A549 (cell line): ENCODE measurements at regions not wholly inside any gene's neighbourhood (a gene's known extent, or its start where the extent isn't known, plus 50 kb on each side); places are given as distances from the start of the nearest gene placed in this dataset.
"Not testable (repeated sequence)": the region's sequence is repeated elsewhere in the genome, so short reads cannot be mapped to it uniquely, and the experiment has no call there.

ENCODE experiments used
- ATAC-seq, 2 experiments: fragments of 200-7000 bp in 1 of 2; fragments of >200 bp in 1 of 2; cut with Nextera tagmentation in 1 of 2; cut with Tn5 transposase in 1 of 2; 3 replicates each; pipeline versions ENCODE4 v1.8.0 to v1.9.1; 2018 to 2020; ENCODE audit warnings: mild to moderate bottlenecking in 1 of 2, moderate library complexity in 1 of 2
- CTCF ChIA-PET: fragments of 300-600 bp; sonication (Branson Sonifier 250); formaldehyde crosslinking; extraction: SDS; loops from one replicate; lab custom pipeline; 2021; ENCODE audit warnings: antibody characterized with exemption, inconsistent platforms; lab: Yijun Ruan, JAX
- POLR2A ChIA-PET: fragments of 350-600 bp; formaldehyde crosslinking; extraction: SDS; loops from one replicate; lab custom pipeline; 2021; ENCODE audit warnings: antibody characterized with exemption, inconsistent platforms; lab: Yijun Ruan, JAX
- DNase-seq, 2 experiments: peaks; one replicate each; pipeline versions ENCODE4 v3.0.0 to v3.0.0-alpha.2; 2011 to 2016; ENCODE audit warnings: low read depth in 1 of 2, low spot score in 1 of 2
- FAIRE-seq: peaks from 2 replicates; lab custom pipeline; 2011; peaks lifted over from hg19 to GRCh38; lab: Jason Lieb, UNC
- H3K27ac ChIP-seq, 2 experiments: fragments of >200 bp; sonication (Bioruptor Twin); formaldehyde crosslinking; 3 replicates each; pipeline ENCODE4 v1.5.1; 2016 to 2017
- H3K4me1 ChIP-seq: fragments of >200 bp; sonication (Bioruptor Twin); formaldehyde crosslinking; 3 replicates; pipeline ENCODE4 v1.6.1; 2016
- H3K4me2 ChIP-seq: fragments of >200 bp; sonication (Bioruptor Twin); formaldehyde crosslinking; 3 replicates; pipeline ENCODE4 v1.6.1; 2016
- H3K4me3 ChIP-seq: fragments of >200 bp; sonication (Bioruptor Twin); formaldehyde crosslinking; 3 replicates; pipeline ENCODE4 v1.5.1; 2016
- H3K9me3 ChIP-seq: fragments of >200 bp; sonication (Bioruptor Twin); formaldehyde crosslinking; 3 replicates; pipeline ENCODE4 v1.6.1; 2016
- ATOH8 ChIP-seq: fragments of 250-450 bp; sonication (Bioruptor Pico); IDR thresholded peaks from 2 replicates; pipeline ENCODE4 v1.5.0; 2020; ENCODE audit warnings: low read depth, mild to moderate bottlenecking, moderate library complexity
- BCL3 ChIP-seq: fragments of >200 bp; sonication (Bioruptor Twin); formaldehyde crosslinking; IDR thresholded peaks from 3 replicates; pipeline ENCODE4 v1.6.1; 2016
- CBX2 ChIP-seq: fragments of 200-600 bp; sonication (generic); IDR thresholded peaks from 2 replicates; pipeline ENCODE4 v1.6.1; 2016; ENCODE audit warnings: low read depth, mild to moderate bottlenecking, borderline replicate concordance
- CTCF ChIP-seq: fragments of >200 bp; sonication (Bioruptor Twin); formaldehyde crosslinking; IDR thresholded peaks from 3 replicates; pipeline ENCODE4 v1.5.1; 2016
- EHMT2 ChIP-seq: fragments of 200-600 bp; sonication (generic); IDR thresholded peaks from 2 replicates; pipeline ENCODE4 v1.6.1; 2016; ENCODE audit warnings: antibody characterized with exemption, low read depth, mild to moderate bottlenecking, moderate library complexity
- EP300 ChIP-seq, 2 experiments: fragments of >200 bp; sonication (Bioruptor Twin); formaldehyde crosslinking; IDR thresholded peaks; 2 replicates in 1 of 2; 3 replicates in 1 of 2; pipeline ENCODE4 v1.6.1; 2016 to 2017
- FOSL2 ChIP-seq, 2 experiments: fragments of 450-650 bp in 1 of 2; fragments of >200 bp in 1 of 2; sonication (Bioruptor Twin) in 1 of 2; formaldehyde crosslinking; IDR thresholded peaks; 2 replicates each; pipeline versions ENCODE4 v1.5.0 to v1.6.1; 2016 to 2020; ENCODE audit warnings: mild to moderate bottlenecking in 1 of 2, moderate library complexity in 1 of 2
- HEYL ChIP-seq: fragments of 250-450 bp; sonication (Bioruptor Pico); IDR thresholded peaks from 2 replicates; pipeline ENCODE4 v1.8.0; 2021; ENCODE audit warnings: mild to moderate bottlenecking, moderate library complexity
- HMGXB4 ChIP-seq: fragments of 250-450 bp; sonication (Bioruptor Pico); IDR thresholded peaks from 2 replicates; pipeline ENCODE4 v1.5.0; 2021; ENCODE audit warnings: mild to moderate bottlenecking, moderate library complexity, borderline replicate concordance
- HOXB13 ChIP-seq: fragments of 250-450 bp; sonication (Bioruptor Pico); IDR thresholded peaks from 2 replicates; pipeline ENCODE4 v1.5.0; 2020; ENCODE audit warnings: low read depth, mild to moderate bottlenecking, moderate library complexity
- JUN ChIP-seq, 2 experiments: fragments of >200 bp; sonication (Bioruptor Twin); formaldehyde crosslinking; IDR thresholded peaks; 2 replicates in 1 of 2; 3 replicates in 1 of 2; pipeline ENCODE4 v1.6.1; 2016 to 2017
- MAFK ChIP-seq: fragments of 450-650 bp; IDR thresholded peaks from 2 replicates; pipeline ENCODE4 v1.6.1; 2014; ENCODE audit not compliant: partially characterized antibody
- POLR2A ChIP-seq: IDR thresholded peaks from 2 replicates; pipeline ENCODE4 v1.6.1; 2012; ENCODE audit warnings: mild to moderate bottlenecking, low read length
- RARB ChIP-seq: fragments of 250-450 bp; sonication (Bioruptor Pico); IDR thresholded peaks from 2 replicates; pipeline ENCODE4 v1.8.0; 2021; ENCODE audit warnings: mild to moderate bottlenecking, moderate library complexity
- RNF2 ChIP-seq: fragments of 200-600 bp; sonication (generic); IDR thresholded peaks from 2 replicates; pipeline ENCODE4 v1.6.1; 2016; ENCODE audit warnings: low read depth, mild to moderate bottlenecking, antibody characterized with exemption, moderate library complexity, borderline replicate concordance
- TFCP2L1 ChIP-seq: fragments of 250-450 bp; sonication (Bioruptor Pico); IDR thresholded peaks from 2 replicates; pipeline ENCODE4 v1.5.0; 2021; ENCODE audit warnings: mild to moderate bottlenecking
- ZSCAN20 ChIP-seq: fragments of 250-450 bp; sonication (Bioruptor Pico); IDR thresholded peaks from 2 replicates; pipeline ENCODE4 v1.8.0; 2022; ENCODE audit warnings: mild to moderate bottlenecking, moderate library complexity
- WGBS: methylation state at CpG from one replicate; pipeline ENCODE4 v1.1.6; 2017; ENCODE audit errors: missing lambda C conversion rate; 5-methylcytosine and 5-hydroxymethylcytosine counted together

- FAIRE-seq (no peak), DNase-seq (no peak)
- WGBS: 25% methylated on average over 4 of the region's 4 CpGs
- CTCF ChIA-PET: no interaction called here
- Histone ChIP-seq H3K9me3 (no peaks in the 10 kb centered on the region), H3K4me2 (no peak overlapping the region), H3K4me1 (no peaks in the 10 kb centered on the region), H3K4me3 (no peak overlapping the region), H3K27ac (no peak overlapping the region)
- TF ChIP-seq CBX2: no peak
- no peak for TF ChIP-seq BCL3
- no peak for TF ChIP-seq CTCF
- no peak for TF ChIP-seq HEYL (CRISPR knock-in tag)
- no peak for TF ChIP-seq ZSCAN20 (CRISPR knock-in tag)
- TF ChIP-seq ATOH8 (CRISPR knock-in tag): no peak
- no peak for TF ChIP-seq TFCP2L1
- TF ChIP-seq HMGXB4 (CRISPR knock-in tag): no peak
- no peak for TF ChIP-seq RARB (CRISPR knock-in tag)
- TF ChIP-seq EHMT2: no peak
- TF ChIP-seq EP300 (IDR thresholded peaks at IDR 0.05): no peak
- no peak for TF ChIP-seq FOSL2 (IDR thresholded peaks at IDR 0.05)
- TF ChIP-seq FOSL2 (CRISPR knock-in tag; IDR thresholded peaks at IDR 0.05): no peak
- TF ChIP-seq JUN (IDR thresholded peaks at IDR 0.05): no peak
- TF ChIP-seq RNF2: no peak
- TF ChIP-seq MAFK: no peak
- TF ChIP-seq POLR2A: no peak
- no peak for TF ChIP-seq HOXB13 (CRISPR knock-in tag)
- TF ChIP-seq, all 56 proteins: peak for 0
- POLR2A ChIA-PET: no interaction called here
- no peak for ATAC-seq
Measured at GRCh38 chr5:89053547-89053946, 170.6 kb upstream of the MEF2C start.

- POLR2A ChIA-PET, CTCF ChIA-PET, H3K27ac ChIP-seq, DNase-seq, ATAC-seq, FAIRE-seq, H3K9me3 ChIP-seq, H3K4me2 ChIP-seq, H3K4me3 ChIP-seq, H3K4me1 ChIP-seq: not testable (repeated sequence)
- WGBS: 19% methylated on average over 5 of the region's 5 CpGs
Measured at GRCh38 chr5:89050062-89050461, 167.1 kb upstream of the MEF2C start.

- CTCF ChIA-PET: no interaction called here
- FAIRE-seq (no peak), ATAC-seq (no peak)
Measured at GRCh38 chr5:89047571-89047970, 164.6 kb upstream of the MEF2C start.

More at GRCh38 chr5:89047571-89047970, 164.6 kb upstream of the MEF2C start:
- 3% methylated on average over 1 of the region's 1 CpG for WGBS
- no peak for DNase-seq
- no peak for TF ChIP-seq BCL3
- H3K4me1 ChIP-seq: no peaks in the 10 kb centered on the region
- no peak overlapping the region for H3K27ac ChIP-seq
- POLR2A ChIA-PET: no interaction called here
- H3K4me2 ChIP-seq: no peak overlapping the region
- no peak overlapping the region for H3K4me3 ChIP-seq
- H3K9me3 ChIP-seq: no peaks in the 10 kb centered on the region
